ENCODE measurements at regions not wholly inside any gene's neighbourhood (a gene's known extent, or its start where the extent isn't known, plus 50 kb on each side); places are given as distances from the start of the nearest gene placed in this dataset.

DNA sequence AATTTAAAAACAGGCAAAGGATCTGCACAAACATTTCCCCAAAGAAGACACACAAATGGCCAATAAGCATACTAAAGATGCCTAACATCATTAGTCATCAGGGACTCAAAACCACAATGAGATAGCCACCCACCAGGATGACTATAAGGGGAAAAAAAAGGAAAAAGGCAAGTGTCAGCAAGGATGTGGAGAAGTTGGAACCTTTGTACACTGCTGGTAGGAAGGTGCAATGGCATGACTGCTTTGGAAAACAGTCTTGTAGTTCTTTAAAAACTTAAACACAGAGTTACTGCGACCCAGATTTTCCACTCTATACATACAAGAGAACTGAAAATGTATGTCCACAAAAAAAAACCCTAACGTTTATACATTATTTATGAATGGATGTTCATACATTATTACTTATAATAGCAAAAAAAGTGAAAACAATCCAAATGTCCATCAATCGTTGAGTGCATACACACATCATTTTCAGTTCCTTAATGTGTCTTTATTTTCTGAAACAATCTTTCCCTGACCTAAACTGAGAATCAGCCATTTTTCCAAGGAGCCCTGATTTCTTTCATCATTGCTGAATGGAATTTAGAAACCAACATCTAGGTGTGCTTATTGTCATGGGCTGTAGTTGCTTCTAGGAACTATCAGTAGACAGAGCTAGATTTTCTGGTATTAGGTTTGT lies 64.7 kb upstream of the TLK1 start:
- DNase-seq, result no peak

DNA sequence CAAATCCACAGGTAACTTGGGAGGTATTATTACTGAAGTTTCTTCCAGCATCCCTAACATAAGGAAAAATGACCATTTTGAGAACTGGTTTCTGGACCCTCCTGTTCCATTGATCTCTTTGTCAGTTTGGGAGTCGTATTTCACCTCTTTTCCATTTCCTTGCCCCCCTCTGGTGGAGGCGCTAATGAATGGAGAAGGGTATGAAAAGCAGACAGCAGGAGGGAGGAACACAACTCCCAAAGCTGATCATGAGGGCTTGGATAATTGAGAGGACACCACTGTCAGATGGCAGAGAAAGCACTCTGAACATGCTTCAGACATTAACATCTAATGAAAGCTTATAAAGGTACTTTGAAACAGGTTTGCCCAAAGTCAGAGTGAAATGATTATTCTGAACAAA lies 56.6 kb upstream of the TLK1 start:
- DNase-seq, result no peak

DNA sequence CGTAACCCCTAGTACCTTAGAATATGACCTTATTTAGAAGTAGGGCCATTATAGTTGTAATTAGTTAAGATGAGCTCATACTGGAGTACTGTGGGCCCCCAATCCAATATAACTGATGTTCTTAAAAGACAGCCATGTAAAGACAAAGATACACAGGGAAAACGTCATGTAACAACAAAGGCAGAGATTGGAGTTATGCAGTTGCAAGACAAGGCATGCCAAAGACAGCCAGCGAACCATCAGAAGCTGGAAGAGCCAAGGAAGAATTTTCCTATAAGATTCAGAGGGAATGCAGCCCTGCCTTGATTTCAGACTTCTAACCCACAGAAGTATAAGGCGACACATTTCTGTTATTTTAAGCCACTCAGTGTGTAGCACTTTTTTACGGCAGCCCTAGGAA lies 55.9 kb upstream of the TLK1 start:
- no peak for DNase-seq

- no peak for DNase-seq
Observed at GRCh38 chr2:171214093-171214492, 53.4 kb upstream of the TLK1 start.

GRCh38 chr2:171210864-171211431 lies 50.3 kb upstream of the TLK1 start:
- DNase-seq, result no peak

Data from NCI-H1417 (cell line).